GM23248 (cell line): ENCODE measurements at regions not wholly inside any gene's neighbourhood (a gene's known extent, or its start where the extent isn't known, plus 50 kb on each side); places are given as distances from the start of the nearest gene placed in this dataset.

ENCODE experiments used
- DNase-seq: peaks from one replicate; pipeline ENCODE4 v3.0.0-alpha.2; 2015
- H2AFZ ChIP-seq: fragments of 200-600 bp; sonication (generic); 2 replicates; pipeline ENCODE4 v1.6.1; 2016; ENCODE audit warnings: antibody characterized with exemption
- H3F3A ChIP-seq: fragments of 200-600 bp; sonication (generic); 2 replicates; pipeline ENCODE4 v1.6.1; 2016; ENCODE audit warnings: mild to moderate bottlenecking, antibody characterized with exemption, mixed run types; ENCODE audit not compliant: insufficient read depth
- H3K27ac ChIP-seq: fragments of 200-600 bp; sonication (generic); 2 replicates; pipeline ENCODE4 v1.5.1; 2016; ENCODE audit warnings: mild to moderate bottlenecking
- H3K27me3 ChIP-seq: fragments of 200-600 bp; sonication (generic); replicated peaks from 2 replicates; pipeline ENCODE4 v1.6.1; 2016; ENCODE audit warnings: mild to moderate bottlenecking; ENCODE audit not compliant: insufficient read depth
- H3K36me3 ChIP-seq: fragments of 200-600 bp; sonication (generic); 2 replicates; pipeline ENCODE4 v1.6.1; 2016; ENCODE audit warnings: low read depth, mild to moderate bottlenecking
- H3K4me1 ChIP-seq: fragments of 200-600 bp; sonication (generic); 2 replicates; pipeline ENCODE4 v1.6.1; 2016; ENCODE audit warnings: mild to moderate bottlenecking; ENCODE audit not compliant: insufficient read depth
- H3K4me2 ChIP-seq: fragments of 200-600 bp; sonication (generic); one replicate; pipeline ENCODE4 v1.6.1; 2016; ENCODE audit warnings: mild to moderate bottlenecking; ENCODE audit not compliant: unreplicated experiment
- H3K4me3 ChIP-seq: fragments of 200-600 bp; sonication (generic); 2 replicates; pipeline ENCODE4 v1.5.1; 2016; ENCODE audit warnings: mild to moderate bottlenecking
- H3K79me2 ChIP-seq: fragments of 200-600 bp; sonication (generic); 2 replicates; pipeline ENCODE4 v1.6.1; 2016; ENCODE audit warnings: mild to moderate bottlenecking; ENCODE audit not compliant: insufficient read depth
- H3K9ac ChIP-seq: fragments of 200-600 bp; sonication (generic); 2 replicates; pipeline ENCODE4 v1.6.1; 2016; ENCODE audit warnings: mild to moderate bottlenecking
- H3K9me2 ChIP-seq: fragments of 200-600 bp; sonication (generic); 2 replicates; pipeline ENCODE4 v1.6.1; 2016; ENCODE audit warnings: mixed run types, mild to moderate bottlenecking, moderate library complexity; ENCODE audit not compliant: insufficient read depth
- H3K9me3 ChIP-seq: fragments of 200-600 bp; sonication (generic); one replicate; pipeline ENCODE4 v1.6.1; 2017; ENCODE audit warnings: low read depth
- H4K20me1 ChIP-seq: fragments of 200-600 bp; sonication (generic); 2 replicates; pipeline ENCODE4 v1.6.0; 2016; ENCODE audit not compliant: insufficient read depth
- EZH2 ChIP-seq: fragments of 200-600 bp; sonication (generic); IDR thresholded peaks from 2 replicates; pipeline ENCODE4 v1.6.1; 2018; ENCODE audit warnings: antibody characterized with exemption, mild to moderate bottlenecking; ENCODE audit not compliant: insufficient read depth, poor library complexity, severe bottlenecking
- EZH2phosphoT487 ChIP-seq: fragments of 200-600 bp; sonication (generic); IDR thresholded peaks from 2 replicates; pipeline ENCODE4 v1.6.1; 2018; ENCODE audit warnings: antibody characterized with exemption, moderate library complexity, mild to moderate bottlenecking, low read depth; ENCODE audit not compliant: insufficient read depth
- WGBS, 2 experiments: methylation state at CpG; one replicate each; pipeline ENCODE4 v1.1.6; 2015 to 2017; ENCODE audit warnings: low lambda C conversion rate in 2 of 2, low coverage in 1 of 2; ENCODE audit errors: missing lambda C conversion rate in 2 of 2; 5-methylcytosine and 5-hydroxymethylcytosine counted together
- in situ Hi-C: fragments of 300-500 bp; cut with MboI; formaldehyde crosslinking; loops from 2 replicates; pipeline ENCODE4 v1.15.0; 2020

- no peaks in the 10 kb centered on the region for H3F3A ChIP-seq
- H3K36me3 ChIP-seq: no peaks in the 10 kb centered on the region
- H2AFZ ChIP-seq: no peak overlapping the region
- H3K79me2 ChIP-seq: no peaks in the 10 kb centered on the region
- no peak overlapping the region for H3K9ac ChIP-seq
- no peaks in the 10 kb centered on the region for H3K9me3 ChIP-seq
- in situ Hi-C loops: no loop called here
- H4K20me1 ChIP-seq: no peaks in the 10 kb centered on the region
- H3K27me3 ChIP-seq: no peaks in the 10 kb centered on the region
- no peaks in the 10 kb centered on the region for H3K4me1 ChIP-seq
- DNase-seq: no peak
- 95 to 97% methylated on average over 3 of the region's 3 CpGs for WGBS, 2 experiments
- no peak overlapping the region for H3K4me2 ChIP-seq
- no peak overlapping the region for H3K27ac ChIP-seq
- no peaks in the 10 kb centered on the region for H3K9me2 ChIP-seq
- TF ChIP-seq EZH2: no peak
- TF ChIP-seq EZH2phosphoT487: no peak
- H3K4me3 ChIP-seq: no peak overlapping the region
These were observed 146.3 kb upstream of the THUMPD2 start for GRCh38 chr2:39925312-39925711.

GRCh38 chr2:39923455-39923854 is 144.4 kb upstream of the THUMPD2 start:
- Histone ChIP-seq H3K9me2 (no peaks in the 10 kb centered on the region), H3K79me2 (no peaks in the 10 kb centered on the region), H4K20me1 (no peaks in the 10 kb centered on the region), H3K4me2 (no peak overlapping the region), H3K4me1 (no peaks in the 10 kb centered on the region), H3K36me3 (no peaks in the 10 kb centered on the region), H2AFZ (no peak overlapping the region), H3K9me3 (no peaks in the 10 kb centered on the region), H3K27me3 (no peaks in the 10 kb centered on the region), H3F3A (no peaks in the 10 kb centered on the region), H3K4me3 (no peak overlapping the region), H3K27ac (no peak overlapping the region), H3K9ac (no peak overlapping the region)
- in situ Hi-C loops: loop anchor here (25.0 kb wide), 2 partner anchors 1439 to 1864 kb away; no protein-coding TSS in a partner anchor
- TF ChIP-seq EZH2 (no peak), EZH2phosphoT487 (no peak)
- DNase-seq: no peak
- WGBS, 2 experiments: 91 to 100% methylated on average over 2 of the region's 2 CpGs

DNA sequence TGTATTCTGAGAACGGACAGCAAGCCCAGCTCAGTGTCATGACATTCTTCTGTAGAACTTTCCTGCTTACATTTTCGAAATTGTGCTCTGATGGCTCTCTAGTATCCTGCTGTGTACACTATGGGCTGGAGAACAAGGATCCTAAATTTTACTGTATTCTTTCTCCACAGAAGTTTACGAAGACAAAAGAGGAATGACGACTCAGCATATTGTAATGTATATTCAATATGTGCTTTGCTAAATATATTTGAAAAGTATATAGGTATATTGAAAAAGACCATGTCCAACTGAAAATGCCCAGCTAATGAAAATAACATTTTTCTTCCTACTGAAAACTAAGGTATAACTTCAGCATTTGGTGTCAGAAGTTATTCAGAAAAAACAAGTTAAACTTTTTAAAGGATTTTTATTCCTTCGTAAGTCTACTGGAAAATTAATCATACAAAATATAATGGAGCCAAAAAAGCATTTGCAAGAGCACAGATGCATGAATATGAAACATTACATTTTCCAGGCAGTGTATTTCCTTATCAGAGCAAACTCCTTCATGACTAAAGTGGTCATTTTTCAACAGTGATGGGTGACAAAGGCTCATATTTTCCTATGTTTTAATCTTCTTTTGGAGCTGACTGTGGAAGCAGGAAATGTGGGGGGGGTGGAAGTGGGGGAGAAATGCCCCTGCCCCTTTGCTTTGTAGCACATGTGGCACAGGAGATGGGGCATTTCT is 143.8 kb upstream of the THUMPD2 start:
- Histone ChIP-seq H3K27me3 (no peaks in the 10 kb centered on the region), H3K9ac (no peak overlapping the region), H3K36me3 (no peaks in the 10 kb centered on the region), H3F3A (no peaks in the 10 kb centered on the region), H4K20me1 (no peaks in the 10 kb centered on the region), H3K4me3 (no peak overlapping the region), H2AFZ (no peak overlapping the region), H3K79me2 (no peaks in the 10 kb centered on the region), H3K4me2 (no peak overlapping the region), H3K27ac (no peak overlapping the region), H3K9me2 (no peaks in the 10 kb centered on the region), H3K4me1 (no peaks in the 10 kb centered on the region), H3K9me3 (no peaks in the 10 kb centered on the region)
- in situ Hi-C loops: loop anchor here (25.0 kb wide), 2 partner anchors 1439 to 1864 kb away; no protein-coding TSS in a partner anchor
- 89% methylated on average over 5 of the region's 5 CpGs for WGBS, 2 experiments
- no peak for TF ChIP-seq EZH2
- no peak for TF ChIP-seq EZH2phosphoT487
- no peak for DNase-seq

DNA sequence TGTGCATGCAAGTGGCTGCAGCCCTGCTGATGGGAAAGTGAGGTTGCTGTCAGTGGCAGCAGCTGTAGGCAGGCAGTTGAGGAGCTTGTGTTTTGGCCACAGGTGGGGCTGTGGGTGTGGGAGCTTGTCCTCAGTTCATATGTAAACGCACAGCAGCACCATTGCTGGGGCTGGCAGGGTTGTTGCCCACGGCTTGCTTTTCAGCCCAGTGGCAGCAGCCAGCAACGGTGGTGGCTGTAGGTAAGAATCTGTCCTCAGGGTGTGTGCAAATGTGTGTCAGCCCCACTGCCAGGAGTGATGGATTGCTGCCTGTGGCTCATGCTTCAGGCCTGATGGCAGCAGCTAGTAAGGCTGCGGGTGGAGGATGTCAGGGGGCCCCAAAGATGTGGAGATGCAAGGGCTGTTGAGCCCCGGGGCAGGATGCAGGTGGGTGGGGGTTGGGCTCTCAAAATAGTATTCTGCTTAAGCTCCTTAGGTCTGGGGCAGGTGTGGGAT is 141.3 kb upstream of the THUMPD2 start:
- no peaks in the 10 kb centered on the region for H3K27me3 ChIP-seq
- in situ Hi-C loops: loop anchor here (25.0 kb wide), 2 partner anchors 1442 to 1867 kb away; no protein-coding TSS in a partner anchor
- H3F3A ChIP-seq: no peaks in the 10 kb centered on the region
- no peaks in the 10 kb centered on the region for H3K9me2 ChIP-seq
- H3K9ac ChIP-seq: no peak overlapping the region
- no peaks in the 10 kb centered on the region for H3K36me3 ChIP-seq
- no peak overlapping the region for H3K4me2 ChIP-seq
- no peak overlapping the region for H3K27ac ChIP-seq
- no peaks in the 10 kb centered on the region for H3K9me3 ChIP-seq
- no peaks in the 10 kb centered on the region for H4K20me1 ChIP-seq
- no peak overlapping the region for H2AFZ ChIP-seq
- TF ChIP-seq EZH2phosphoT487 (no peak), EZH2 (no peak)
- no peak overlapping the region for H3K4me3 ChIP-seq
- 85% methylated on average over 5 of the region's 5 CpGs for WGBS, 2 experiments
- H3K79me2 ChIP-seq: no peaks in the 10 kb centered on the region
- no peak for DNase-seq
- no peaks in the 10 kb centered on the region for H3K4me1 ChIP-seq
